ENCODE measurements at regions not wholly inside any gene's neighbourhood (a gene's known extent, or its start where the extent isn't known, plus 50 kb on each side); places are given as distances from the start of the nearest gene placed in this dataset.

GRCh38 chr12:4822572-4822971, 87.1 kb upstream of the KCNA1 start:
- no peaks in the 10 kb centered on the region for H3K9me3 Mint-ChIP-seq (ENCODE audit: unreplicated experiment)
- TF ChIP-seq CTCF (IDR thresholded peaks at IDR 0.05; ENCODE audit: insufficient read depth in 1 of 2, low read depth in 1 of 2, low read length in 1 of 2, severe bottlenecking in 1 of 2, unreplicated experiment in 1 of 2): no peak
- H3K27me3 Mint-ChIP-seq (ENCODE audit: insufficient read depth, unreplicated experiment): peaks cover 44% of the 10 kb centered on the region
- POLR2A ChIA-PET: no interaction called here
- Histone ChIP-seq H3K4me1 (no peaks in the 10 kb centered on the region), H3K27me3 (replicated peaks; ENCODE audit: control insufficient read depth, insufficient read depth, low read length) (peaks cover 3% of the 10 kb centered on the region), H3K4me3 (ENCODE audit: low read depth, low read length) (no peak overlapping the region), H3K9me3 (no peaks in the 10 kb centered on the region), H3K36me3 (ENCODE audit: control insufficient read depth, insufficient read depth, low read length) (no peaks in the 10 kb centered on the region)
- no peak overlapping the region for H3K4me3 Mint-ChIP-seq (ENCODE audit: unreplicated experiment)
- intact Hi-C loops (cut with micrococcal nuclease; ENCODE audit: unreplicated experiment): no loop called here
- CTCF ChIA-PET: interaction anchor here (0.7 kb wide), 1 partner anchor 236 kb away, joined by 3 read pairs; no protein-coding TSS in a partner anchor
- no peaks in the 10 kb centered on the region for H3K36me3 Mint-ChIP-seq (ENCODE audit: insufficient read depth, unreplicated experiment)
- BruUV-seq (replicated peaks): no TSS peak
- no peak for DNase-seq
- no peaks in the 10 kb centered on the region for H3K4me1 Mint-ChIP-seq (ENCODE audit: low read depth, unreplicated experiment)
- H3K27ac Mint-ChIP-seq (ENCODE audit: unreplicated experiment): no peak overlapping the region

- Histone ChIP-seq H3K4me3 (ENCODE audit: low read depth, low read length) (no peak overlapping the region), H3K27me3 (replicated peaks; ENCODE audit: control insufficient read depth, insufficient read depth, low read length) (peaks cover 4% of the 10 kb centered on the region), H3K36me3 (ENCODE audit: control insufficient read depth, insufficient read depth, low read length) (no peaks in the 10 kb centered on the region), H3K4me1 (no peaks in the 10 kb centered on the region), H3K9me3 (no peaks in the 10 kb centered on the region)
- ChIA-PET CTCF (no interaction called here), POLR2A (no interaction called here)
- no peak overlapping the region for H3K4me3 Mint-ChIP-seq (ENCODE audit: unreplicated experiment)
- no peak for DNase-seq
- no peaks in the 10 kb centered on the region for H3K9me3 Mint-ChIP-seq (ENCODE audit: unreplicated experiment)
- BruUV-seq (replicated peaks): no TSS peak
- no peak for TF ChIP-seq CTCF (IDR thresholded peaks at IDR 0.05; ENCODE audit: insufficient read depth in 1 of 2, low read depth in 1 of 2, low read length in 1 of 2, severe bottlenecking in 1 of 2, unreplicated experiment in 1 of 2)
- intact Hi-C loops (cut with micrococcal nuclease; ENCODE audit: unreplicated experiment): no loop called here
- H3K27ac Mint-ChIP-seq (ENCODE audit: unreplicated experiment): no peak overlapping the region
- H3K4me1 Mint-ChIP-seq (ENCODE audit: low read depth, unreplicated experiment): no peaks in the 10 kb centered on the region
- peaks cover 49% of the 10 kb centered on the region for H3K27me3 Mint-ChIP-seq (ENCODE audit: insufficient read depth, unreplicated experiment)
- H3K36me3 Mint-ChIP-seq (ENCODE audit: insufficient read depth, unreplicated experiment): no peaks in the 10 kb centered on the region
These were observed 85.3 kb upstream of the KCNA1 start for GRCh38 chr12:4824380-4824779.

- Histone ChIP-seq H3K4me1 (no peaks in the 10 kb centered on the region), H3K36me3 (ENCODE audit: control insufficient read depth, insufficient read depth, low read length) (no peaks in the 10 kb centered on the region), H3K9me3 (no peaks in the 10 kb centered on the region), H3K27me3 (replicated peaks; ENCODE audit: control insufficient read depth, insufficient read depth, low read length) (peaks cover 4% of the 10 kb centered on the region), H3K4me3 (ENCODE audit: low read depth, low read length) (no peak overlapping the region)
- no peak for TF ChIP-seq CTCF (IDR thresholded peaks at IDR 0.05; ENCODE audit: insufficient read depth in 1 of 2, low read depth in 1 of 2, low read length in 1 of 2, severe bottlenecking in 1 of 2, unreplicated experiment in 1 of 2)
- POLR2A ChIA-PET: no interaction called here
- DNase-seq: no peak
- no TSS peak for BruUV-seq (replicated peaks)
- Mint-ChIP-seq H3K27me3 (ENCODE audit: insufficient read depth, unreplicated experiment) (peaks cover 55% of the 10 kb centered on the region), H3K36me3 (ENCODE audit: insufficient read depth, unreplicated experiment) (no peaks in the 10 kb centered on the region), H3K4me3 (ENCODE audit: unreplicated experiment) (no peak overlapping the region), H3K27ac (ENCODE audit: unreplicated experiment) (no peak overlapping the region), H3K4me1 (ENCODE audit: low read depth, unreplicated experiment) (no peaks in the 10 kb centered on the region), H3K9me3 (ENCODE audit: unreplicated experiment) (no peaks in the 10 kb centered on the region)
- CTCF ChIA-PET: no interaction called here
- intact Hi-C loops (cut with micrococcal nuclease; ENCODE audit: unreplicated experiment): no loop called here
These were observed 84.5 kb upstream of the KCNA1 start for GRCh38 chr12:4825011-4825858.

Measured in Caco-2 (cell line).